RCC 7860 (cell line): ENCODE measurements at regions not wholly inside any gene's neighbourhood (a gene's known extent, or its start where the extent isn't known, plus 50 kb on each side); places are given as distances from the start of the nearest gene placed in this dataset.
"Not testable (repeated sequence)": the region's sequence is repeated elsewhere in the genome, so short reads cannot be mapped to it uniquely, and the experiment has no call there.

Source experiments
- DNase-seq: peaks from one replicate; pipeline ENCODE4 v3.0.0-alpha.2; 2015; ENCODE audit warnings: low spot score
- FAIRE-seq: peaks from 2 replicates; lab custom pipeline; 2012; peaks lifted over from hg19 to GRCh38; lab: Jason Lieb, UNC

DNA sequence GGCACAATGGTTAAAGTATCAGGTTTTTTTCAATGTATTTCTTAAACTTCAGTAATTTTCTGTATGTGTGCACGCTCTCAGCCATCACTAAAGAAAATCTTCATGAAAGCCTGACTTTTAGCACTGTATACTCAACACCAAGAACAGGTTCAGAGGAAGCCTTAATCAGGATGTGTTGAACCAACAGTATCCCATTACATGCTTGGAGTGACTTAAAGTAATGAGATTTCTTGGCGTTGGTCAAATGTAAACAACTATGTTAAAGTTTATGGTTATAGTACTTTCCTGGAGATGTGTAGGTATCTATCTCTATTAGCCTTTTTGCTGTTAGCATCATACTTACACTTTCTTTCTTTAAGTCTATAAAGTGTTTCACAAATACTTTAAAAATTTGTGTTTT lies 335.0 kb downstream of the CCER1 start:
- no peak for DNase-seq
- FAIRE-seq = no peak

DNA sequence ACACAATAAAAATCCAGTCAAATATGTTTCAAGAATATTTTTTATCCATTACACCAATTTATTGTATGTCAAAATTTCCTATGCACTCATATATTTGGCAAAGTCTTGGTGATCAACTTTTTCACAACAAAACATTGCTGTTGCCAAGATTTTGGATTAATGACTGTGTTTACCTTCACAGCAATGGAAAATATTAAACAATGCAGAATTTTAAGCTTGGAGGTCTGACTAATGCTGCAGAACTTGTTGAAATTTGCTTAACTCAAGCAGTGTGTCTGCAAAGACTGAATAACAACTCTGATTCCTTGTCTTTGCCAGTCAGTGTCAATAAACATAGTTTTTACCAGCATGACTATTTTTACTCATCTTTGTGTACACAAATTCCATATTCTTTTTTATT lies 336.4 kb downstream of the CCER1 start:
- FAIRE-seq (no peak), DNase-seq (no peak)

DNA sequence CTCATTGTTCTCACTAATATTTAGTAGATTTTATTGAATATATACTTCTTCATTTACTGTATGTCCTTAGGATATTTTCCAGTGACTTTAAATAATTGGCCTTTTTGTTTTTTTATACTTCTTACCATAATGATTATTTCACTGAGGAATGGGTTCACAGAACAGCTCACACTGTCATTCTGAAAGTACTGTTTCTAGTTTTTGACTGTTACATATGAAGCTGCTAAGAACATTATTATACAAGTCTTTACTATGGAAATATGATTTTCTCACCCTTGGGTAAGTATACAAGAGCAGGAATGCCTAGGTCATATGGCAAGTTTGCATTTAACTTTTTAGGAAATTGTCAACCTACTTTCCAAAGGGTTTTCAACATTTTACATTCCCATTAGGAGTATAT lies 343.1 kb downstream of the CCER1 start:
- DNase-seq (no peak), FAIRE-seq (no peak)

DNA sequence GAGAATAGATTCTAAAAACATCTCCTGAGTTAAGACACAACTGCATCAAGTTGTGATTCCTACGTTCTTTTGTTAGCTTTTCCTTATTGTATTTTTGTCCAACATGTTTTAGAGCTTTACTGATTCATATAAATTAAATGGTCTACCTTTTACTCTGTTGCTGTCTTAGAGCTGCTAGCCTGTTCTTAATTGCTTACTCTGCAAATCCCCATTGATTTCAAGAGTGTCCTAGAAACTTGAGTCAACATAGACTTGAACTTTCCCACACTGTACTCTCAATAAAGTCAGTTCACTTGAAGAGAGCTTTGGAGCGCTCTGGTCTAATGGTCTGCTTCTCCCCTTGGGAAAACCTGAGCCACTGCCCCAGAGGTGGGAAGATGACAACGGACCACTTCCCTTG lies 343.9 kb downstream of the CCER1 start:
- FAIRE-seq (no peak), DNase-seq (no peak)

DNA sequence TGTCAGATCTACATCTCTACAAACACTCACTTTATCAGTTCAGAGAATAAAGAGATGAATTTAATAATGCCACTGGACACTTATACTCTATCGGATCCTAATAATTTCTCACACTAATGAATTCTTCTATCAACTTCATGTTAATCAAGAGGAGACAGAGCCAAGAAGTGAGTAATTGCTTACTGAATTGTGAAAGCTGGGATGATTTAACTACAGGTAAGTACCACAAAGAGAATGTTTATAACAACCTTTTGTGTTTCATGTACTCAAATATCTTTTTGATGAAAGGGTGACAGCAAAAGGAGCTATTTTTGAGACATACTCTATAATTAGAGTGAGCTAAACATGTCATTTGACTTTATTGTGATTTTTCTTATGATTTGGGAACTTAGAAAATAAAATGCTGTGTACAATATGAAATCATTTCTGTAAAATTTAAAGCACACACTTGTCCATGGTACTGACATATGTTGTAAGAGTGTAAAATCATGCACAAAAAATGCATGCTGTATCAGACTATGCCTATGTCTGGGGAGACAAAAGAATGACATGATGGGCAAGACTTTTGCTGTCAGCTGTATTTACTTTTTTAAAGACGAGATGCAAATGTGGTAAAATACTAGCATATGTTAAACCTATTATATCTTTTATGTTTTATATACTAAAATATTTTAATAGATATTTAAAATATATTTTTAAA lies 361.2 kb downstream of the CCER1 start:
- DNase-seq = no peak
- FAIRE-seq = no peak

GRCh38 chr12:90589956-90590355 lies 365.0 kb downstream of the CCER1 start:
- FAIRE-seq (no peak), DNase-seq (no peak)

DNA sequence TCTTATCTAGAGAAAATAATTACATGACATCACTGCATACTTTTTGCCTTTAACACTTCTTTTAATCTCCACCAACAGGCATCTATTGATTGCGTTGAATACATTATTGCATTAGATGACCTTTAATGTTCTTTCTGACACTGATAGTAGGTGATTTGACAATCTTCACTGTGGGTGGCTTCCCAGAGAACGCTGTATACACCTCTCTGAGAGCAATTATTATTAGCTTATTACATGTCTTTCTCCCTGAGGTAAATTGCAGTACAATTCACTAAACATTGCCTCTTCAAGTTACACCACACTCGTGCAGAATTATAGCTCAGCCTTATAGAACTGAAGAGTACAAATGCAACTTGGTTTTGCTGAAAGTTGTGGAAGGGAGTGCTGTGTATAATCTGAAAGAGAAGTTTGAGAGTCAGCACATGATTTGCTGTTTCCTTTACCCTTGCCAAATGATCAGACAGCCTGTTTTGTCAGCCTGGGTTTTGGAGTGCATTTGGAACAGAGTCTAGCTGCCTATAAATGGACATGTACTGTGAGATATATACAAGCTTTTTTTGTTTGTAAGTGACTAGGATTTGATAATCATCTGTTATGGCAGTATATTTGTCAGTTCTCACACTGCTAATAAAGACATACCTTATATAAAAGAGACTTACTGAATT lies 369.2 kb downstream of the CCER1 start:
- DNase-seq = no peak
- no peak for FAIRE-seq

DNA sequence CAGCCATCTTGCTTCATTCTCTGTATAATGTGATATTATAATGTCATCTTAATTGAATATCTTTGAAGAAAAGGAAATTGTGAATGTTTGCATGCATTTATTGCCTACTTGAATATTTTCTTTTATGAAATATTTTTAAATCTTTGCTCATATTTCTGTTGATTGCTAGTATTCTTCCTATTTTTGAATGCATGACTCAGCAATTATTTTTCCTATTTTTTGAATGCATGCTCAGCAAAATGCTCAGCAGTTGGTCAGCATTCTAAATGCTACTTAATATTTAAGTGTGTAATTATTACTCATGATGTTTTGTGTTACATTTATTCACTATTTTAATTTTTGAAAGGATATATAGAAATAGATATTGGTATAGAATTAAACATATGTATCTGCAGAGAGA lies 378.3 kb downstream of the CCER1 start:
- DNase-seq = no peak
- no peak for FAIRE-seq

GRCh38 chr12:90575995-90576394 lies 379.0 kb downstream of the CCER1 start:
- DNase-seq (no peak), FAIRE-seq (no peak)

DNA sequence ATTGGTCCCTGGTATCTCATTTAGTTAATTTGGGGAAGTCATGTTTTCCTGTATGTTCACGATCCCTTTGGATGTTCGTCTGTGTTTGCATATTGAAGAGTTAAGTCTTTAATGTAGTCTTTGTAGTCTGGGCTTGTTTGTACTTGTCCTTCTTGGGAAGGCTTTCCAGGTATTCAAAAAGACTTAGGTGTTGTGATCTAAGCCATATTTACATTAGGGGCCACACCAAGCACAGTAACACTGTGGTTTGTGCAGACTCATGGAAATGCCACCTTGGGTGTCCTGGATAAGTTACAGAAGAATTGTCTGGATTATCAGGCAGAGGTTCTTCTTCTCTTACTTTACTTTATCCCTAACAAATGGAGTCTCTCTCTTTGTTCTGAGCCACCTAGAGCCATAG lies 380.3 kb downstream of the CCER1 start:
- FAIRE-seq (no peak), DNase-seq (no peak)

GRCh38 chr12:90572778-90573177 lies 382.2 kb downstream of the CCER1 start:
- DNase-seq (no peak), FAIRE-seq (no peak)

- DNase-seq (no peak), FAIRE-seq (no peak)
These were observed 385.3 kb downstream of the CCER1 start for GRCh38 chr12:90569685-90570084.

GRCh38 chr12:90562671-90563070 lies 392.3 kb downstream of the CCER1 start:
- DNase-seq (no peak), FAIRE-seq (no peak)

DNA sequence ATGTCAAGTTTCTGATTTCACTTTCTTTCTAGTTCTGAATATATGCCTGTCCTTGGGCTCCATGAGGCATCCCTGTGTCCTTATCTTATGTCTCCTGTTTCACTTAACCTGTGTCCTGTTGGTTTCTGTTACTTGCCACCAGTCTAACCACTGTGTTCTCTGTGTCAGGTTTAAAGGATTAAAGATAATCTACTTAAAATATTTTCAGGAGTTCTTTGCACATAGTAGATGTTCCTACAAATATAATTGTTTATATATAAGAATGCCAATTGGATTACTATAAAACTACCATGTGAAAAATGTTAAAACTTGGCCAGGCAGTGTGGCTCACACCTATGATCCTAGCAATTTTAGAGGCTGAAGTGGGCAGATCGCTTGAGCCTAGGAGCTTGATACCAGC lies 406.4 kb downstream of the CCER1 start:
- DNase-seq (no peak), FAIRE-seq (no peak)

DNA sequence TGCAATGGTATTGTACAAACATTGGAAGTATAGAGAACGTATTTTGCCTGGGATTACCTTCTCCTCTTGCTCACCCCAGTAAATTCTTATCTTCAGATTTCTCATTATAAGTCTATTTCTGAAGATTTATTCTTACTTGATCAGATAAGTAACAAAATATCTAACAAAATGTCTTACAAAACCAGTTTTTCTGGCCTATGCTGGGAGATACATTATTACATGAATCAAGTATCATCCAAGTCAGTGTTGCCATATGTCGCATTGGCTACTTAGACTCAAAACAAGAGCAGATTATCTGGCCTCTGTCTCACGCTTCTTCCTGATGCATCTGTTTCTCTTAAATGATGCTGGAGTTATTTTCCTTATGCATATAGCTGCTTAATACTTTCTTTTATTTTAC lies 408.5 kb downstream of the CCER1 start:
- DNase-seq (no peak), FAIRE-seq (no peak)

- FAIRE-seq (no peak), DNase-seq (no peak)
These were observed 411.1 kb downstream of the CCER1 start for GRCh38 chr12:90543841-90544240.

- FAIRE-seq = no peak
These were observed 411.6 kb downstream of the CCER1 start for GRCh38 chr12:90543374-90543773.

GRCh38 chr12:90542852-90543251 lies 412.1 kb downstream of the CCER1 start:
- not testable (repeated sequence) for FAIRE-seq

More at GRCh38 chr12:90543374-90543773, 411.6 kb downstream of the CCER1 start:
- no peak for DNase-seq

GRCh38 chr12:90533828-90534227 lies 421.1 kb downstream of the CCER1 start:
- not testable (repeated sequence) for FAIRE-seq, DNase-seq

More at GRCh38 chr12:90542852-90543251, 412.1 kb downstream of the CCER1 start:
- not testable (repeated sequence) for DNase-seq

GRCh38 chr12:90520002-90520734 lies 434.8 kb downstream of the CCER1 start:
- FAIRE-seq (no peak), DNase-seq (no peak)

DNA sequence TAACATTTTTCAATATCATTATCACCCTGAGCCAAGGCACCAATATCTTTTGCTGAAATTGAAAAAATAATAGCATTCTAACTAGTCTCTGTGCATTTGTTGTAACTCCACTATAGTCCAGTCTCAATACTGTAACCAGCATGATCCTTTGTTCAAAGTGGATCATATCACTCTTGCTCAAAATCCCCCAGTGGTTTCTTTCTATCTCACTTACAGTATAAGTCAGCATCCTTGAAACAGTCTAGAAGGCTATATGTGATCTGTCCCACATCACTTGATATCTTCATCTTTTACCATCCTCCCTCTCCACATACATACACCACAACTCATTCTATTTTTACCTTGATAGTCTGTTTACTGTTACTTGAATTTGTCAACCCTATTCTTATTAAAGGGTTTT lies 435.7 kb downstream of the CCER1 start:
- no peak for FAIRE-seq
- no peak for DNase-seq
